ENCODE measurements at regions not wholly inside any gene's neighbourhood (a gene's known extent, or its start where the extent isn't known, plus 50 kb on each side); places are given as distances from the start of the nearest gene placed in this dataset.

DNA sequence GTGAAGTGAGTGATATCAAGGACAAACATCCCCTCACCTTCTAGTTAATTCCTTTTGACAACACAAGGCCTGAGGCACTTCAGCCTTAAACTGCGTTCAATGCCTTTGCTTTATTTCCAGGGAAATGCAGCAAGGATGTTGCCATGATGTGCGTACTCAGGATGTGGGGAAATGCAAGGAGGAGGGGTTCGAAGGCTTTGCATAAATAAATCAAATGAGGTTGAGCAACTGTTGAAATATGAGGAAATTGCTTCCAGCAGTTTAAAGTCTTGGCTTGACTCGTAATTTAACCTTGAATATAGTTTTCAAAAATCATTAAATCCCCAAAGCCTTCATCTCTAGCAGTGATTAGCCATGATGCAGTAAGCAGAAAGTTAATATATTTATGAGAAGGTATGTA lies 81.8 kb upstream of the CCL2 start:
- TF ChIP-seq EZH2 (IDR thresholded peaks at IDR 0.05; ENCODE audit: low read length, missing control alignments) (no peak), CTCF (conservative IDR thresholded peaks at IDR 0.05 in 1 of 2, IDR thresholded peaks at IDR 0.05 in 1 of 2; ENCODE audit: low read depth in 1 of 2, low read length in 2 of 2) (no peak)

Measured in fibroblast of lung (primary cell).